ENCODE measurements at regions not wholly inside any gene's neighbourhood (a gene's known extent, or its start where the extent isn't known, plus 50 kb on each side); places are given as distances from the start of the nearest gene placed in this dataset.

- TF ChIP-seq POLR2AphosphoS5 (IDR thresholded peaks at IDR 0.05) (no peak), CTCF (IDR thresholded peaks at IDR 0.05) (no peak)
These were observed 865.1 kb upstream of the ACVR2A start for GRCh38 chr2:146979746-146980145.

Data from sigmoid colon (tissue), 4 donors.